Naive thymus-derived CD4-positive, alpha-beta T cell (primary cell): ENCODE measurements at regions not wholly inside any gene's neighbourhood (a gene's known extent, or its start where the extent isn't known, plus 50 kb on each side); places are given as distances from the start of the nearest gene placed in this dataset.
"Not testable (repeated sequence)": the region's sequence is repeated elsewhere in the genome, so short reads cannot be mapped to it uniquely, and the experiment has no call there.

Experiments
- ATAC-seq: fragments of 150-1000 bp; cut with Tn5 transposase; 2 replicates; pipeline ENCODE4 v1.10.0; 2021; ENCODE audit warnings: mild to moderate bottlenecking, moderate library complexity
- CTCF ChIA-PET: fragments of 350-600 bp; sonication (Branson Sonifier 250); formaldehyde crosslinking; loops from one replicate; lab custom pipeline; 2021; ENCODE audit warnings: antibody characterized with exemption; lab: Charles Lee
- POLR2A ChIA-PET: fragments of 350-600 bp; sonication (Branson Sonifier 250); formaldehyde crosslinking; loops from one replicate; lab custom pipeline; 2021; ENCODE audit warnings: antibody characterized with exemption, inconsistent platforms; lab: Charles Lee
- DNase-seq, 9 donors: peaks; one replicate each; pipeline versions ENCODE4 v3.0.0 to v3.0.0-alpha.2; 2020 to 2022; ENCODE audit warnings: mixed read lengths in 1 of 9
- H3K27ac ChIP-seq: one replicate; pipeline ENCODE4 v1.7.0; 2013; ENCODE audit warnings: mild to moderate bottlenecking, low read depth, low read length, moderate library complexity
- H3K27me3 ChIP-seq, 2 donors: one replicate each; pipeline ENCODE4 v1.7.0; 2013; ENCODE audit warnings: low read length in 2 of 2, mild to moderate bottlenecking in 2 of 2, moderate library complexity in 2 of 2; ENCODE audit not compliant: control insufficient read depth in 2 of 2, insufficient read depth in 2 of 2
- H3K36me3 ChIP-seq, 3 experiments: 1 replicate in 2 of 3; 2 replicates in 1 of 3; pipeline ENCODE4 v1.7.0; 2013; ENCODE audit warnings: low read length in 3 of 3, mild to moderate bottlenecking in 3 of 3, moderate library complexity in 1 of 3; ENCODE audit not compliant: insufficient read depth in 3 of 3, control insufficient read depth in 2 of 3
- H3K4me1 ChIP-seq, 2 donors: one replicate each; pipeline ENCODE4 v1.7.0; 2013; ENCODE audit warnings: low read length in 2 of 2, mild to moderate bottlenecking in 2 of 2, moderate library complexity in 1 of 2; ENCODE audit not compliant: control insufficient read depth in 2 of 2, insufficient read depth in 2 of 2
- H3K4me3 ChIP-seq: 2 replicates; pipeline ENCODE4 v1.7.0; 2013; ENCODE audit warnings: mild to moderate bottlenecking, low read length
- H3K9me3 ChIP-seq, 3 experiments: 1 replicate in 2 of 3; 2 replicates in 1 of 3; pipeline ENCODE4 v1.7.0; 2013; ENCODE audit warnings: low read length in 3 of 3; ENCODE audit not compliant: control insufficient read depth in 2 of 3
- H3K27ac Mint-ChIP-seq, 9 donors: one replicate each; pipeline ENCODE4 v1.8.0; 2020 to 2022; ENCODE audit warnings: mixed read lengths in 9 of 9, mild to moderate bottlenecking in 8 of 9, moderate library complexity in 5 of 9, inconsistent platforms in 2 of 9
- H3K27me3 Mint-ChIP-seq, 5 donors: one replicate each; pipeline ENCODE4 v1.8.0; 2021 to 2022; ENCODE audit warnings: mixed read lengths in 5 of 5, mild to moderate bottlenecking in 1 of 5
- H3K36me3 Mint-ChIP-seq, 5 donors: one replicate each; pipeline ENCODE4 v1.8.0; 2020 to 2022; ENCODE audit warnings: mixed read lengths in 5 of 5, mild to moderate bottlenecking in 3 of 5, inconsistent platforms in 1 of 5
- H3K4me1 Mint-ChIP-seq, 7 donors: one replicate each; pipeline ENCODE4 v1.8.0; 2020 to 2022; ENCODE audit warnings: mixed read lengths in 7 of 7, mild to moderate bottlenecking in 3 of 7, inconsistent platforms in 1 of 7
- H3K4me3 Mint-ChIP-seq, 10 donors: one replicate each; pipeline ENCODE4 v1.8.0; 2020 to 2022; ENCODE audit warnings: mild to moderate bottlenecking in 10 of 10, mixed read lengths in 10 of 10, moderate library complexity in 6 of 10, inconsistent platforms in 2 of 10
- H3K9me3 Mint-ChIP-seq, 11 donors: one replicate each; pipeline ENCODE4 v1.8.0; 2020 to 2022; ENCODE audit warnings: mixed read lengths in 11 of 11, mild to moderate bottlenecking in 4 of 11, inconsistent platforms in 1 of 11, moderate library complexity in 1 of 11
- intact Hi-C, 2 donors: fragments of 100-400 bp; cut with micrococcal nuclease; formaldehyde crosslinking; loops; one replicate each; pipeline ENCODE4 v1.15.1; 2023

DNA sequence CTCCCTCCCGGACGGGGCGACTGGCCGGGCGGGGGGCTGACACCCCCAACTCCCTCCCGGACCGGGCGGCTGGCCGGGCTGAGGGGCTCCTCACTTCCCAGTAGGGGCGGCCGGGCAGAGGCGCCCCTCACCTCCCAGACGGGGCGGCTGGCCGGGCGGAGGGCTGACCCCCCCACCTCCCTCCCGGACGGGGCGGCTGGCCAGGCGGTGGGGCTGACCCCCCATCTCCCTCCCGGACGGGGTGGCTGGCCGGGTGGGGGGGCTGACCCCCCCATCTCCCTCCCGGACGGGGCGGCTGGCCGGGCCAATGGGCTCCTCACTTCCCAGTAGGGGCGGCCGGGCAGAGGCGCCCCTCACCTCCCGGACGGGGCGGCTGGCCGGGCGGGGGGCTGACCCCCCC lies 502.0 kb upstream of the ALG10B start:
- H3K4me3 Mint-ChIP-seq, H3K27me3 ChIP-seq, H3K4me1 ChIP-seq, DNase-seq, H3K27ac Mint-ChIP-seq, POLR2A ChIA-PET, H3K27ac ChIP-seq, ATAC-seq, H3K27me3 Mint-ChIP-seq, H3K36me3 Mint-ChIP-seq, H3K36me3 ChIP-seq, H3K4me1 Mint-ChIP-seq, H3K4me3 ChIP-seq, CTCF ChIA-PET, intact Hi-C loops: not testable (repeated sequence)
- peaks cover 0 to 73% (median 12%) of the 10 kb centered on the region in 11 donors for H3K9me3 Mint-ChIP-seq
- H3K9me3 ChIP-seq, result peaks cover 0 to 22% (median 0%) of the 10 kb centered on the region in 3 experiments
